HG02840 (cell line): ENCODE measurements at regions not wholly inside any gene's neighbourhood (a gene's known extent, or its start where the extent isn't known, plus 50 kb on each side); places are given as distances from the start of the nearest gene placed in this dataset.
"Not testable (repeated sequence)": the region's sequence is repeated elsewhere in the genome, so short reads cannot be mapped to it uniquely, and the experiment has no call there.

Experiments
- ATAC-seq: cut with Tn5 transposase; IDR thresholded peaks from one replicate; pipeline ENCODE4 v1.9.1; 2021; ENCODE audit warnings: mild to moderate bottlenecking, moderate library complexity, moderate number of reproducible peaks; ENCODE audit not compliant: unreplicated experiment, low FRiP score

GRCh38 chr10:64733980-64734379 lies 1212.8 kb downstream of the REEP3 start:
- no peak for ATAC-seq

DNA sequence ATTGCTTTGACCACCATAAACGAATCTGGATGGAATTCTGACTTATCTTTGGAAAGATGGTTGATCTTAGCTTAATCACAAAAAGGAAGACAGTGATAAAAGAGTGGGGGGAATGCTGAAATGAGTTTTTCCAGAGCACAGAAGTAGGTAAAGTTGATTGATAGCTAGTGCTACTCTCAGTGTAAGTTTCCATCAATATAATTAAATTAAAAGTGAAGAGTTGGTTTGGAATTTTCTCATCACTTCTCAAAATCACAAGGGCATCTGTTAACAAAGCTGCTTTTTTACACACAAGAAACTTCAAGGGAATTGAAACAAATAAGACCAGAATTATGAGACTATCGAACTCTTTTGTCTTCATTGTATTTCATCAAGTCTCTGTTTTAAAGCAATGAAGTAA lies 1217.3 kb downstream of the REEP3 start:
- no peak for ATAC-seq

DNA sequence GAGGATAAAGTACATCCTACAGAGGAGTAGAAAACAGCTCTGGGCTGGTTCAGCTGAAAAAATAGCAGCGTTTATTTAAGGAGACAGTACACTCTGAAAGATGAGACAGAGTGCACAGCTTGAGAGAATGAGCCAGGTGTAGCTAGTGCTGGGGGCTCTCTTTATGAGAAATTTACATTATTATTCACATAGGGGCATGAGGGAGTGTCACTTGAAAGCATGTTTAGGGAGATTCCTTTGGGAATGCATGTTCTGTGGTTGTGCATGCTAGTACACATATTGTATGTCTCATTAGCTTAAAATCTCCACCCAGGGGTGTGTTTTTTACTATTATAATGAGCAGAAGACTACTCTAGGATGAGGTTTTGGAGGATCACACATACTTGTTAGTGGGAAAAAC lies 1224.4 kb downstream of the REEP3 start:
- no peak for ATAC-seq

GRCh38 chr10:64750672-64751071 lies 1229.5 kb downstream of the REEP3 start:
- ATAC-seq, result no peak

DNA sequence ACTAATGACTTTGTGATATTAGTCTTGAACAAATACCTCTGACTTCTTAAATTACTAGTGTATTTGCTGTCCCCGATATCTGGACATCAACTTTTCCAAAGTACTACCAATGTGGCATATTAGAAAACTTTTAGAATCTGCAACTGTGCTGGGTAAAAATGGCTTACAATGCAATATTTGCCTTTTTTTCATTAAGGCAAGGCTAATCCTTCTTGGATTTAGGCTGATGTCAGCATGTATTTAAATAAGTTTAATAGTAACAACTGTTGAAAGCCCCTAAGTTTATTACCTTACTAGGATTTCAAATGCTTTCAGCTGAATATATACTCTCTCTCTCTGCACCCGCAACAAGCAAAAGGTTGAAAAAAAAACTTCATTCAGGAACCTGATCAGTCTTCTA lies 1232.3 kb downstream of the REEP3 start:
- no peak for ATAC-seq

- no peak for ATAC-seq
Measured at GRCh38 chr10:64760371-64760770, 1239.2 kb downstream of the REEP3 start.

GRCh38 chr10:64762861-64763260 lies 1241.7 kb downstream of the REEP3 start:
- ATAC-seq, result no peak

GRCh38 chr10:64765498-64765897 lies 1244.3 kb downstream of the REEP3 start:
- ATAC-seq, result no peak

DNA sequence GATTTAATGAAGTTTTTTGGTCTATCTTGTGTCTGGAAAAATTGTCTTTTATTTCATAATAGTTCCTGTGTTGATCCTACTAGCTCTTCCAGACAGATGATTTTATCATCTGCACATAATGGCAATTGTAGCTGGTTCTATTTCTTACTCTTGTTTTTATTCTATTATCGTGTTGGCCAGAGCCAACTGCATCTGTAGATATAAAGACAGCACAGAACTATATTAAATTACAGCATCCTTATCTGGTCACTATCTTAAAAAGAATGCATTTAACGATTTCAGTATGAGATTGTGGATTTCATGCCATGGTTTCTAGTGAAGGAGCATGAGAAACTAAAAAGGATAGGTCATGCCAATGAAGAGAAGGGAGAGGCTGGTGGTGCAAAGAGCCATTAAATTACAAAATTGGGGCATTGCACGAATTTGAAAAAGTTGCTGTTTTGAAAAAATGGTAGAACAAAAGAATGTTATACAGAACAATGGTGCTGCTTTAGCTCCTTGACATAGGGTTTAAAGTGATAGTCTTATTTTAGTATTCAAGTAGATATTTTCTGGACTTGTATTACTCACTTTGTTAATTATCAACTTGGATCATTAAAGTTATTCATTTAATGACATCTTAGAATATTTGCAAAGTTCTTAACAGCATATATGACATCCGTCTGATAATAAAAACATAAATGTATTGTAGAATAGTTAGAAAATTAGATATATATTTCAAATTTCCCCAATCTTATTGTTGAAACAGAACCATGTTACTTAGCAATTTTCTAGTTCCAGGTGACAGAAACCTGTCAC lies 1250.3 kb downstream of the REEP3 start:
- no peak for ATAC-seq

DNA sequence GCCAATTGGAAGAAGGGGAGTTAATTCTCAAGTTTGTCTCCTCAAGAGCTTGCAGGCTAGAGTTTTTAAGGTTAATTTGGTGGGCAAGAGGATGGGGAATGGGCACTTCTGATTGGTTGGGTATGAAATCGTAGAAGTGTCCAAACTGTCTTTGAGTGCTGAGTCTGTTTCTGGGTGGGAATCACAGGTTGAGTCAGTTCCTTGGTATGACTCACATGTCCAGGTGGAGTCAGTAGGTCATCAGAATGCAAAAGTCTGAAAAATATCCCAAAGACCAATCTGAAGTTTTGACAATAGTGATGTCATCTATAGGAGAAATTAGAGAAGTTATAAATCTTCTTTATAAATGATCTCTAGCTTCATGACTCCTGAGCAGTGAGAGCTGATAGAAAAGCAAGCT lies 1252.2 kb downstream of the REEP3 start:
- ATAC-seq, result no peak

GRCh38 chr10:64784451-64784850 lies 1263.2 kb downstream of the REEP3 start:
- ATAC-seq, result not testable (repeated sequence)

DNA sequence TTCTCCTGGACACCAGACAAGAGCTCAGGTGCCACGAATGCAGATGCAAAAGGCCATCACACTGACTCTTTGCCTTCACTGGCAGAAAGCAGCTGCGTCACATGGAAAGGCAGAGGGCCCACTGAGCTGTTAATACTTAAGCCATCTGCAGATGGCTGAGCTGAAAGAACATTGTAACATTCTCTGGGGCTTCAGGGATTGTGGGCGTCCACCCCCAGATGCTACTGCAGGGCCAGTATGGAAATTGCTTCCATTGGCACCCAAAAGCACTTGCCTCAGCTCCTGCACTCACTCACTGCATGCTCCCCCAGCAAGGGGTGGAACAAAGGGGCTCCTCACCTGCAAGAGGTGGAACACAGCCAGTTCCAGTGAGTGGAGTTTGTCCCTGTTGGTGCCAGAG lies 1264.6 kb downstream of the REEP3 start:
- no peak for ATAC-seq

GRCh38 chr10:64786989-64787388 lies 1265.8 kb downstream of the REEP3 start:
- no peak for ATAC-seq

DNA sequence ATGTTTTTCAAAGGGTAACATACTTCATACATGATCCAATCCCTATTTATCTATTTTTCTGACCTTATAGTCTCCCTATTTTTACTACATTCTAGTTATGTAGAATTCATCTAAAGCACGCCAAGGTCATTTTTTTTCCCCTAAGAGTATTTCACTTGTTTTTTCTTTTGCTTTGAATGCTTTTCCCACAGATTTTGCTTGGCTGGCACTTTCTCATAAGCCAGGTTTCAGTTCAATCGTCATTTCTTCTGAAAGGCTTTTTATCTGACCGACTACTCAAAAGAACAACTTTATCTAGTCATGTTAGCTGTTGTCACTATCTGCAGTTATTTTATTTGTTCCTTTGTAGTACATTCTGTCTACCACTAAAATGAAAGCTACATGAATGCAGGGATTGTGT lies 1274.6 kb downstream of the REEP3 start:
- ATAC-seq, result no peak

DNA sequence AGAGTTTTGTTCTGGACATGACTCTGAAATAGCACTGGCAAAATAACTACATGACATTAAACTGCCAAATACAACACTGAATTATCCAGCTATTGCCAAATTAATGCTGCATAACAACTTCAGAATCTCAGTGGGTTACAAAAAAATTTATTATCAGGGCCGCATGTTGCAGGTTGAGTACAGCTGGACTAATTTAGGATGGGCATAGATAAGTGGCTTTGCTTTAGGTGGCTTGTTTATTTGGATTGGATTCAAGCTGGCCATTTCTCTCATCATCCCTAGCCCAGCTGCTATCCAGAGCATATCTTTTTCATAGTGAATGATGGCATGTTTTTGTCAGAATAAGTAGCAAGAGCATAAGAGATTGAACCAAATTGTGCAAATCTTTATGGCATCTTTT lies 1277.1 kb downstream of the REEP3 start:
- ATAC-seq, result no peak

DNA sequence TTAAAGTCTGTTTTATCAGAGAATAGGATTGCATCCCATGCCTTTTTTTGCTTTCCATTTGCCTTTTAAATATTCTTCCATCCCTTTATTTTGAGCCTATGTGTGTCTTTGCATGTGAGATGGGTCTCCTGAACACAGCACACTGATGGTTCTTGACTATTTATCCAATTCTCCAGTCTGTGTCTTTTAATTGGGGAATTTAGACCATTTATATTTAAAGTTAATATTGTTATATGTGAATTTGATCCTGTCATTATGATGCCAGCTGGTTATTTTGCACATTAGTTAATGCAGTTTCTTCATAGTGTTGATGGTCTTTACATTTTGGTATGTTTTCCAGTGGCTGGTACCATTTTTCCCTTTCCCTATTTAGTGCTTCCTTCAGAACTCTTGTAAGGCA lies 1287.0 kb downstream of the REEP3 start:
- ATAC-seq, result not testable (repeated sequence)

GRCh38 chr10:64810046-64810445 lies 1288.8 kb downstream of the REEP3 start:
- ATAC-seq, result not testable (repeated sequence)

DNA sequence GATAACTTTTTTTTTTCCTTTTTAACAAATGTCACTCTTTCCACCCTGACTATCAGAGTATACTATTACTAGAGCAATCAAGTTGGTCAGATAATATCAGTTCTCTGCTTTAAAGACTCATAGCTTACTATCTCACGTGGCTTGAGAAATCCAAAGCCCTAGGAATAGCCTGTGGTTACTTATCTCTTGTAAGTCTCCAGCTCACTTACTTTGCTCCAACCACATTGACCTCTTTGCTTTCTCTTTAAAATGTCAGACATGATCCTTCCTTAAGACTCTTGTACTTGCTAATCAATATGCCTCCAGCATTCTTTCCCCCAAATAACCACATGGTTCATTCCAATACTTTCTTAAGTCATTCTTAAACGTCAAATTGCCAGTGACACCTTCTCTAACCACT lies 1292.2 kb downstream of the REEP3 start:
- no peak for ATAC-seq

DNA sequence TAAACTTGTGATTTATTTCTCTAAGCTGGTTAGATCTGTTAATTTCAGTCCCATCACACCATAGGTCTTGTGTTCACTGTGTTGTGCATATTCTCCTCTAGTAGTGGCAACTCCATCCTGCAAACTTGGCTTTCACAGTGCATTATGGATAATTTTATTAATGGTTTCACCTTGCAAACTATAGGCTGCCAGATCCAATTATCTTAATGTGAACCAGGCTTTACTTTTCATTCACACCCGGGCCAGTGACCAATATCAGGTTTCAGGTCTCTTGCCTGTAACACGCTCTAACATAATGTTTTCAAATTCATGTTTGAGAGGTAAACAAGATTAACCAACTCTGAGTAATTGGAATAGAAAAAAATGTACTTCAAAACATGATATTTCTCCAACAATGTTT lies 1293.0 kb downstream of the REEP3 start:
- ATAC-seq, result no peak

DNA sequence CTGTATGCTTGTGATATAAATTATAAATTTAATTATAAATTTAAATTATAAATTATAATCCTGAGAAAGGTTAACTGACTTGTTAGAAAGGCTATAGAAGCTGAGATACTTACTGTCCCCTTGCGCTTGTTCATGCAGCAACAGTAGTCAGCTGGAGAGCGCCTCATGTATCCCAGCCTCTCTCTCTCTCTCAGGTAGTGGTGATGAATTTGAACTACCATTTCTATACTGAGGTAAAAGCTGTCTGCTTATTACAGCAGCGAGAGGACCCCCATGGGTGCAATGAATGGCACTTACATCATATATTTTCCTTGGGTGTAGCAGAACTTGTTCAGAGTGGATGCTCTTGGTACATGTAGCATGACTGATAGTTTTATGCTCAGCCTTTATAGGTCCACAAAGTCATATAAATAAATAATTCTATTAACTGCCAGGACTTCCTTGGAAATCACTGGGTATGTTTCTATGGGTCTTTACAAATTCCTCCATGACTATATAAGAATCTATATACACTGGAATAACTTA lies 1308.7 kb downstream of the REEP3 start:
- ATAC-seq, result no peak

- ATAC-seq, result no peak
Measured at GRCh38 chr10:64830869-64831268, 1309.7 kb downstream of the REEP3 start.

DNA sequence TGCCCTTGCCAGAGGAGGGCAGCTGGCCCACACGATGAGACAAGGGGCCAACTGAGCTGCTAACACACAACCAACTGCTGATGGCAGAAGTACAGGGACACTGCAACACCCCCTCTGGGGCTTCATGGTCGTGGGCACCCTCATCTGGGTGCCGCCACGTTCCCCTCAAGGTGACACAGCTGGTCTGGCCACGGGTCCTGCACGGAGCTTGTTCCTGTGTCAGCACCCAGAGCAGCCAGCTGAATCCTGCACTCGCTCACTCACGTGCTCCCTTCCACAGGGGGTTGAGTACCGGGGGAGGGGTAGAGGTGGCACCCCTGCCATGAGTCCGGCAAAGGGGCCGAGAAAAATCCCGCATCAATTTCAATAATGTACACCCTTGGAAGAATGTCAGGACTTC lies 1319.1 kb downstream of the REEP3 start:
- no peak for ATAC-seq
